Astrocyte of the cerebellum (primary cell): ENCODE measurements at regions not wholly inside any gene's neighbourhood (a gene's known extent, or its start where the extent isn't known, plus 50 kb on each side); places are given as distances from the start of the nearest gene placed in this dataset.

Experiments used
- DNase-seq: peaks from one replicate; pipeline ENCODE4 v3.0.0-alpha.2; 2011; ENCODE audit warnings: low read depth
- H3K4me3 ChIP-seq: 2 replicates; pipeline ENCODE4 v1.5.1; 2011; ENCODE audit warnings: mild to moderate bottlenecking, low read depth, low read length, moderate library complexity
- in situ Hi-C: cut with HindIII; loops from 2 replicates; pipeline ENCODE4 v1.10.0; 2017; ENCODE audit warnings: low sequenced_read_pairs
- TF ChIP-seq, protein P1 (sequence below): IDR thresholded peaks from 2 replicates; pipeline ENCODE4 v1.5.1; 2012; ENCODE audit warnings: low read length, low read depth, moderate library complexity, mild to moderate bottlenecking; ENCODE audit errors: missing control alignments

DNA sequence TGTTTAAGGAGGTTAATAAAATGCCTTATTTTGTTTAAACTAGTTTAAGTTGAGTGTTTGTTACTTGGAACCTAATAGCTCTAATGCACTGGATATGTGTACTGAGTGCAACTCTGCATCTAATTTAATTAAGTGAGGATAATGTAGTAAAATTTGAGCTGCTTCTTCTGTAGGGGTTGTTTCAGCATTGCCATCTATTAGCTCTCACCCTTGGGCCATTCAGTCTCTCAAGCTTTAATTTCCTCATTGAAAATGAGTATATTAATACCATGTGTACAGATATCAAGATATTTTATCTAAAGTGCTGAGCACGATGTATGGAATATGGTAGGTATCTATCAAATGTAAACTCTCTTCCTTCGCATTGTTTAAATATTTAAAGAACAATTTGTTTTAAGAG is 375.7 kb upstream of the LRRC3B start:
- no peak for DNase-seq
- H3K4me3 ChIP-seq = no peak overlapping the region
- in situ Hi-C loops = no loop called here
- TF ChIP-seq, protein P1, sequence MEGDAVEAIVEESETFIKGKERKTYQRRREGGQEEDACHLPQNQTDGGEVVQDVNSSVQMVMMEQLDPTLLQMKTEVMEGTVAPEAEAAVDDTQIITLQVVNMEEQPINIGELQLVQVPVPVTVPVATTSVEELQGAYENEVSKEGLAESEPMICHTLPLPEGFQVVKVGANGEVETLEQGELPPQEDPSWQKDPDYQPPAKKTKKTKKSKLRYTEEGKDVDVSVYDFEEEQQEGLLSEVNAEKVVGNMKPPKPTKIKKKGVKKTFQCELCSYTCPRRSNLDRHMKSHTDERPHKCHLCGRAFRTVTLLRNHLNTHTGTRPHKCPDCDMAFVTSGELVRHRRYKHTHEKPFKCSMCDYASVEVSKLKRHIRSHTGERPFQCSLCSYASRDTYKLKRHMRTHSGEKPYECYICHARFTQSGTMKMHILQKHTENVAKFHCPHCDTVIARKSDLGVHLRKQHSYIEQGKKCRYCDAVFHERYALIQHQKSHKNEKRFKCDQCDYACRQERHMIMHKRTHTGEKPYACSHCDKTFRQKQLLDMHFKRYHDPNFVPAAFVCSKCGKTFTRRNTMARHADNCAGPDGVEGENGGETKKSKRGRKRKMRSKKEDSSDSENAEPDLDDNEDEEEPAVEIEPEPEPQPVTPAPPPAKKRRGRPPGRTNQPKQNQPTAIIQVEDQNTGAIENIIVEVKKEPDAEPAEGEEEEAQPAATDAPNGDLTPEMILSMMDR = no peak

DNA sequence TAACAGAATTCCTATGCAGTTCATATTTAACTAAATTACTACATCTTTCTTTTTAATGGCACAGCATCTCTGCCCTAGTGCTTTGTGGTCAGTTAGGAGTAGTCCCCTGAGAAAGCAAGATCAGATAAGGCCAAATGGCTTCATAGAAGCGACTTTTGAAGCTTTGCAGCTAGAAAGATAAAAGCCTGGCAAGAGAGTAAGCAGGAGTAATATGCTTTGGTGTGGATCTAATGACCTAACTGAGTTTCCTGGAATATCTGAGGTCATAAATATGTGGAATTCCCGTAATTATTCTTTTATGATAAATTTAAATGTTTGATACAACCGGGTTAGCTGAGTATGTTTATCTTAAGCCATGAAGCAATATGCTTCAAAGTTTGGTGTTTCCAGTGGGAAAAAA is 374.9 kb upstream of the LRRC3B start:
- H3K4me3 ChIP-seq = no peak overlapping the region
- in situ Hi-C loops = no loop called here
- TF ChIP-seq, protein P1 = no peak
- DNase-seq = no peak

DNA sequence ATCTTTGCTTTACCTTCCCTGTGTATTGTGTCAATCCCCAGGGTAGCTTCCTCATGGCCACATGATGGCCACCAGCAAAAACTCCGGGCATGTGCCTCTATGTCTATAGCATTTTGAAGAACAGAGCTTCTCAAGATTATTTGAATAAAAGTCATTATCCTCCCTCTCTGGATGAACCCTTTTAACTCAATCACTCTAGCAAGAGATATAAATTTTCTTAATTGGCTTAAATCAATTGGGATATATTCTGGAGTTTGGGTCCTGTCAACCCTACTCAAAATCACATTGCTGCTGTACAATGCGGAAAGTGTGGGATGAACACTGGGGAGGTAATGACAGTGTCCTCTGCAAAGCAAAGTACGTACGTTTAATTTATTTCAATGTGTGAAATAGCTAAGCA is 370.6 kb upstream of the LRRC3B start:
- in situ Hi-C loops = no loop called here
- TF ChIP-seq, protein P1 = no peak
- DNase-seq = no peak
- no peak overlapping the region for H3K4me3 ChIP-seq

- H3K4me3 ChIP-seq = no peak overlapping the region
- no peak for DNase-seq
- TF ChIP-seq, protein P1 = no peak
- in situ Hi-C loops = no loop called here
Observed at GRCh38 chr3:26256224-26256623, 366.3 kb upstream of the LRRC3B start.

GRCh38 chr3:26259176-26259575 is 363.4 kb upstream of the LRRC3B start:
- TF ChIP-seq, protein P1 = no peak
- DNase-seq = no peak
- H3K4me3 ChIP-seq = no peak overlapping the region
- in situ Hi-C loops = no loop called here

DNA sequence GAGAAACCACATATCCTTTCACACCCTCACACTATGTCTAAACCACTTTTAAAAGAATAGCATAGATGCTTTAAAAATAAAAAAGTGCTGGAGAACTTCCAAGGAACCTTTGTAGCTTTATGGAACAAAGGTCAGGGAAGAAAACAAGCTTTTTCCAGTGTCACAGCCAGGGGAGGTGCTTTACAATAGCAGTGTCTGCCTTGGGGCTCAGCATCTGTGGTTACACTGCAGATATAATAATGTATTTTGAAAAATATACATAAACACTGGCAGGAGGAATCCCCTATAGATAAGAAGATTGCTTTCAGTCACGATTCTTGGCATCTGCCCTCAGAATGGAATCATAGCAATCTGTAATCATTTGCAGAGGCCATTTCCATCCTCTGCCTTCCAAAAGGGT is 362.4 kb upstream of the LRRC3B start:
- in situ Hi-C loops = loop anchor here (10.0 kb wide), 1 partner anchor 205 kb away; no protein-coding TSS in a partner anchor
- TF ChIP-seq, protein P1 = no peak
- no peak overlapping the region for H3K4me3 ChIP-seq
- DNase-seq = no peak

DNA sequence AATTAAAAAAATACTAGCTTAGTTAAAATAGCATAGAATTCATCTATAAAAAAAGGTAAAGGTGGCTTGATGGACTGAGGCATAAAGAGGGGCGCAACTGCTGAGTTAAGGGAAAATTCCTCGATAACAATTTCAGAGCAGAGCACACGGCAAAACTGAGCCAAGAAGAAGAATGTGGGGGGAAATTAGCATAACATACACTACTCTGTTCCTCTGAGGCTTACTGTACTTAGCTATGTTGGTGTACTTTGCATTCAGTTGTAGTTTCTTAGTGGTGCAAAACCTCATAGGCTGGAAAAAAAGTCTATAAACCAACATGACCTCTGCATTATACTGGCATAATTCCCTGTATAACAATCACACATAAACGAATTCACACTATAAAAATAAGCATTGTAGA is 357.9 kb upstream of the LRRC3B start:
- in situ Hi-C loops = loop anchor here (10.0 kb wide), 1 partner anchor 200 kb away; no protein-coding TSS in a partner anchor
- DNase-seq = no peak
- H3K4me3 ChIP-seq = no peak overlapping the region
- TF ChIP-seq, protein P1 = no peak
